ENCODE measurements at regions not wholly inside any gene's neighbourhood (a gene's known extent, or its start where the extent isn't known, plus 50 kb on each side); places are given as distances from the start of the nearest gene placed in this dataset.

- Mint-ChIP-seq H3K27me3 (ENCODE audit: low read depth in 3 of 3) (peaks cover 4 to 13% (median 6%) of the 10 kb centered on the region in 3 donors), H3K36me3 (no peaks in the 10 kb centered on the region), H3K27ac (peak overlapping the region in 4 of 6 donors; percentile 7 to 81 (median 46)), H3K9me3 (peaks cover 0 to 2% (median 0%) of the 10 kb centered on the region in 6 donors), H3K4me3 (peak overlapping the region; percentile 3 to 31 (median 22)), H3K4me1 (peaks cover 41 to 42% of the 10 kb centered on the region in 2 donors)
- peak; percentile 13 to 56 (median 41) for DNase-seq
These were observed 369.8 kb downstream of the SV2B start for GRCh38 chr15:91469632-91470567.

- DNase-seq: no peak
- Mint-ChIP-seq H3K4me1 (peaks cover 41 to 42% of the 10 kb centered on the region in 2 donors), H3K27me3 (ENCODE audit: low read depth in 3 of 3) (peaks cover 4 to 16% (median 6%) of the 10 kb centered on the region in 3 donors), H3K27ac (peak overlapping the region in 3 of 6 donors; percentile 2 to 9 (median 7)), H3K9me3 (peaks cover 0 to 2% (median 0%) of the 10 kb centered on the region in 6 donors), H3K36me3 (no peaks in the 10 kb centered on the region), H3K4me3 (peak overlapping the region in 3 of 5 donors; percentile 2 to 22 (median 4))
These were observed 371.4 kb downstream of the SV2B start for GRCh38 chr15:91471468-91471867.

- peak overlapping the region in 4 of 5 donors; percentile 2 to 45 (median 8) for H3K4me3 Mint-ChIP-seq
- H3K9me3 Mint-ChIP-seq: peaks cover 0 to 2% (median 0%) of the 10 kb centered on the region in 6 donors
- DNase-seq: peak; percentile 6 to 30 (median 11)
- H3K36me3 Mint-ChIP-seq: no peaks in the 10 kb centered on the region
- peak overlapping the region in 1 of 6 donors; percentile 21 for H3K27ac Mint-ChIP-seq
- H3K27me3 Mint-ChIP-seq (ENCODE audit: low read depth in 3 of 3): peaks cover 4 to 16% (median 6%) of the 10 kb centered on the region in 3 donors
- peaks cover 41 to 42% of the 10 kb centered on the region in 2 donors for H3K4me1 Mint-ChIP-seq
These were observed 372.3 kb downstream of the SV2B start for GRCh38 chr15:91472316-91472756.

GRCh38 chr15:91473894-91474545, 374.0 kb downstream of the SV2B start:
- H3K9me3 Mint-ChIP-seq: peaks cover 0 to 2% (median 0%) of the 10 kb centered on the region in 6 donors
- H3K27ac Mint-ChIP-seq: no peak overlapping the region
- no peaks in the 10 kb centered on the region for H3K36me3 Mint-ChIP-seq
- H3K4me1 Mint-ChIP-seq: peaks cover 35 to 41% of the 10 kb centered on the region in 2 donors
- peaks cover 4 to 13% (median 8%) of the 10 kb centered on the region in 3 donors for H3K27me3 Mint-ChIP-seq (ENCODE audit: low read depth in 3 of 3)
- no peak for DNase-seq
- H3K4me3 Mint-ChIP-seq: no peak overlapping the region

DNA sequence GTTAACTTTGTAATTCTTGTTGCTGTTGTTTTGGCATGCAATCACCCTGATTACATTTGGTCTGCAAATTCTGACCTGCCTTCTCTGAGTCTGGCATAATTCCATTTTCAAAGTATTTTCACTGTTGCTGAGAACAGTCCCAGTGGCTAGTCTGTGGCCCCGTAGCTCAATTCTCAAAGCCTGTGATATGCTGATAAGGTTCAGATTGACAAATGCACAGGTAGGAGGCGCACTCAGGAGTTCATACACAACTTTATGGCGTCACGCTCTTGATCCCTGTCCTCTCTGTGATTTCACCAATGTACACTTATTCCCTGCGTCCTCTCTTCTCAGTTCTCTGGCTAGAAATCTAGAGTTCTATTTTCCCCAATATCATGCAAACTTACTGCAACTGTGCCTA, 376.6 kb upstream of the SLCO3A1 start:
- Mint-ChIP-seq H3K27ac (no peak overlapping the region), H3K4me1 (peaks cover 8 to 13% of the 10 kb centered on the region in 2 donors), H3K27me3 (ENCODE audit: low read depth in 3 of 3) (peaks cover 0 to 4% (median 2%) of the 10 kb centered on the region in 3 donors), H3K9me3 (peaks cover 0 to 2% (median 0%) of the 10 kb centered on the region in 6 donors), H3K4me3 (no peak overlapping the region), H3K36me3 (no peaks in the 10 kb centered on the region)
- DNase-seq: no peak

DNA sequence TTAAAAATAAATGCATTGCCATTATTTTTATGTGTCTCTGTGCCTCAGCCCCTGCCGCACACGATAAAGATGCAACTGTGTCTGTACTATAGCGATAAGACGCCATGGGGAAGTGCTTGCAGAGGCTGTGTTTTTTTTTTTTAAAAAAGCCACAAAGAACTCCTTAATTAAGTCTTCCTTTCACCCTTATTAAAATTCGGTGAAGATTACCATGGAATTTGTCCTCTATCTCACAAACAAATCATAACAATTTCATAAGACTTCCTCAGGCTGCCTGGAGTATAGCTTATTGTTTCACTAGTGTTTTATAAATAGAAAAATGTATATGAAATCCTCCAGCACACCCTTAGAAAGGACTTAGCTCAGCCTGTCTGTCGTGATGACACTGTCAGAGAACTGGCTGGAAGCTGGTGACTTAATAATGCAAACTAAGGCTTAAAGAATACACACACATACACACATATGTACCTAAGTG, 374.8 kb upstream of the SLCO3A1 start:
- H3K27me3 Mint-ChIP-seq (ENCODE audit: low read depth in 3 of 3): peaks cover 0 to 6% (median 4%) of the 10 kb centered on the region in 3 donors
- H3K9me3 Mint-ChIP-seq: no peaks in the 10 kb centered on the region
- DNase-seq: no peak
- no peak overlapping the region for H3K27ac Mint-ChIP-seq
- H3K36me3 Mint-ChIP-seq: no peaks in the 10 kb centered on the region
- H3K4me1 Mint-ChIP-seq: peaks cover 4 to 8% of the 10 kb centered on the region in 2 donors
- no peak overlapping the region for H3K4me3 Mint-ChIP-seq

DNA sequence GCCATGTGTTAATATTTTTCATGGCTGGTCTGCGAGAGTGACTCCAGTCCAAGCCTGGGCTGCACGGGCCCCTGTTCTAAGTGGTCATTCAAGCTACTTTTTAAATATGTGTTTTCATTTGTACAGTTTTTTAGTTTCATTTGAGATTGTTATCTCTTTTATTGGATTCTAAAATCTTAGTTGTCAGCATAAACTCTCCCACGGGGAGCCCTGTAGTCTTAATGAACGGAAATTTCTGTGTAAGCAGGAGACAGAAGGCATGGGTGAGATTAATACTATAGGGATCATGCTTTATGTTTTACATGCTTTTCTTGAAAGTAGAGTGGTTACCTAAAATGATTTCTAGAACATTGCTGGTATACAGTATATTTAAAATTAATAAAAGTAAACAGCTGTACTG, 373.1 kb upstream of the SLCO3A1 start:
- Mint-ChIP-seq H3K4me3 (no peak overlapping the region), H3K4me1 (peaks cover 4 to 8% of the 10 kb centered on the region in 2 donors), H3K36me3 (no peaks in the 10 kb centered on the region), H3K27me3 (ENCODE audit: low read depth in 3 of 3) (peaks cover 2 to 9% (median 5%) of the 10 kb centered on the region in 3 donors), H3K9me3 (no peaks in the 10 kb centered on the region), H3K27ac (no peak overlapping the region)
- DNase-seq: no peak

DNA sequence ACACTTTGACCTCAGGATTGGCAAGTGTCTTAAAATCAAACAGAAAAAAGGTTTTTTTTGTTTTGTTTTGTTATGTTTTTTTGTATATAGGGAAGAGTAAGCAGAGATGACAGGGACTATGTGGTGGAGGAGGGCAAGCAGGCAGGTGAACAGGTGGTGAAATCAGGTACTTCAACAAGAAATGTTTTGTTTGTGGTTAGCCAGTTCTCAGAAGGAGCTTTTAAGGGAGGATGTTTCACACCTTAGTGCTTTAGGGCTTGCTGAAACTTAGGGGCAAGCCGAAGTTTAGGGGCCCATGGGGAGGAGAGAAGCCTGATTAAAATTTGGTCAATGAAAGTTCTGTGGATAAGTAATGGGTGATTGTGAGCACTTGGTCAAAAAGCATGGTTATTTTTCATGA, 370.7 kb upstream of the SLCO3A1 start:
- H3K4me3 Mint-ChIP-seq: no peak overlapping the region
- DNase-seq: no peak
- H3K9me3 Mint-ChIP-seq: no peaks in the 10 kb centered on the region
- H3K27ac Mint-ChIP-seq: no peak overlapping the region
- peaks cover 4 to 8% of the 10 kb centered on the region in 2 donors for H3K4me1 Mint-ChIP-seq
- peaks cover 2 to 17% (median 2%) of the 10 kb centered on the region in 3 donors for H3K27me3 Mint-ChIP-seq (ENCODE audit: low read depth in 3 of 3)
- no peaks in the 10 kb centered on the region for H3K36me3 Mint-ChIP-seq

DNA sequence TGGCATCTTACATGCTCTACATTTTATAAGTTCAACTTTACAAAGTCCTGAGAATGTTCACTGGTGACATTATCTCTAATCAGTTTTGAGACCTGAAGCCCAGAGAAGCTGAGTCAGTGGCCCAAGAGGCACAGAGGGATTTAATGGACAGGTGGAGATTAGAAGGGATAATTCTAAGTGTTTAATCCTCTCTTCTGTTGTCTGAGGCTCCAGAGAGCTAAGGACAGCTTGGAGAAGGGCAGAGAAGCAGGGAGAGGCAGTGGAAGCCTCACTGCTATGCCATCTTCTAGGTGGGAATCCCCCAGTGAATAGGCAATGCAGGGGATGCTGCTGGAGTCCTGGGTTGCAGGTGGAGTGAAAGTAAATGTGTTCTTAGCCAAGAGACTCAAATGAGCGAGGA, 369.4 kb upstream of the SLCO3A1 start:
- Mint-ChIP-seq H3K9me3 (no peaks in the 10 kb centered on the region), H3K27me3 (ENCODE audit: low read depth in 3 of 3) (peaks cover 4 to 18% (median 4%) of the 10 kb centered on the region in 3 donors), H3K36me3 (no peaks in the 10 kb centered on the region), H3K4me3 (no peak overlapping the region), H3K4me1 (peaks cover 4 to 8% of the 10 kb centered on the region in 2 donors), H3K27ac (no peak overlapping the region)
- DNase-seq: no peak

GRCh38 chr15:91488452-91488851, 365.1 kb upstream of the SLCO3A1 start:
- Mint-ChIP-seq H3K4me1 (peaks cover 17 to 20% of the 10 kb centered on the region in 2 donors), H3K9me3 (no peaks in the 10 kb centered on the region), H3K27me3 (ENCODE audit: low read depth in 3 of 3) (peaks cover 5 to 20% (median 9%) of the 10 kb centered on the region in 3 donors), H3K27ac (no peak overlapping the region), H3K36me3 (no peaks in the 10 kb centered on the region), H3K4me3 (no peak overlapping the region)
- no peak for DNase-seq

GRCh38 chr15:91490211-91490610, 363.3 kb upstream of the SLCO3A1 start:
- Mint-ChIP-seq H3K4me1 (peaks cover 17 to 20% of the 10 kb centered on the region in 2 donors), H3K36me3 (no peaks in the 10 kb centered on the region), H3K9me3 (no peaks in the 10 kb centered on the region), H3K27me3 (ENCODE audit: low read depth in 3 of 3) (peaks cover 3 to 15% (median 7%) of the 10 kb centered on the region in 3 donors), H3K4me3 (no peak overlapping the region), H3K27ac (no peak overlapping the region)
- no peak for DNase-seq

DNA sequence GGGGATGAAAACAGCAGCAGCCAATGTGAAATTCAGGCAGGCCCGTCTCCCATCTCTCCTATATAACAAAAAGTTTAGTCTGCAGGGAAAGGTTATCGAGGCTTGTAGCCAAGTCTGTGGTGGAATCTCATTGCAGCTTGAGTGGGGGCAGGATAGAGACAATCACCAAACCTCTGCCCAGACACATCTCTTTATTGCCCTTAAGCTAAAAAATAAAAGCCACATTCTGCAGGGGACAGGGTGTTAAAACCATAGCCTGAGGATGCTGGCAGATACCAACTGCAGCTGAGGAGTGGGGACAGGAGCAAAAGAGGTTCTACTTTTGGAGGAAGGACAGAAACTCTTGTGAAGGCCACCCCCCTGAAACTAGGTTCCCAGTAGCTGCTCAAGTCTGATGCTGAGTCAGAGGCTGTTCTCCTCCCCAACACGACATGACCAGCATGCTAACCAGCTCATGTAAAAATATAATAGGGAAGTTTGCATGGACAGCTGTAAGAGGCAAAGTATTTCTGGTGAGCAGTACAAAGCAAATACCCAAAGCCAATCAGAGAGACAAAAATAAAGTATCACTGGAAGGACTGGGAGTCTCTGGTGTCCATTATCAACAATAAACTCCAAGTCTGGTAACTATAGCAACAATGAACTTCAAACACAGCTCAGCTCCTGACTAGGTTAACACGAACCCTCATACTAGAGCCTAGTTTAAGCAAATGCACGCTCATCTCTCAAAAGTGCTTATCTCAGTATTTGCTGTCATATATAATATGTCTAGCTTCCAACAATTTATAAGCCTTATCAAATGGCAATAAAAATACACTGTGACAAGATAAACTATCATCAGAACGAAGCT, 362.2 kb upstream of the SLCO3A1 start:
- peak; percentile 16 to 42 (median 41) for DNase-seq
- peaks cover 6 to 14% (median 7%) of the 10 kb centered on the region in 3 donors for H3K27me3 Mint-ChIP-seq (ENCODE audit: low read depth in 3 of 3)
- H3K27ac Mint-ChIP-seq: peak overlapping the region in 2 of 6 donors; percentile 13 to 42
- no peaks in the 10 kb centered on the region for H3K9me3 Mint-ChIP-seq
- H3K4me1 Mint-ChIP-seq: peaks cover 17 to 20% of the 10 kb centered on the region in 2 donors
- no peaks in the 10 kb centered on the region for H3K36me3 Mint-ChIP-seq
- peak overlapping the region in 1 of 5 donors; percentile 17 for H3K4me3 Mint-ChIP-seq
